GM21381 (cell line): ENCODE measurements at regions not wholly inside any gene's neighbourhood (a gene's known extent, or its start where the extent isn't known, plus 50 kb on each side); places are given as distances from the start of the nearest gene placed in this dataset.
"Not testable (repeated sequence)": the region's sequence is repeated elsewhere in the genome, so short reads cannot be mapped to it uniquely, and the experiment has no call there.

Source experiments
- ATAC-seq: cut with Tn5 transposase; IDR thresholded peaks from one replicate; pipeline ENCODE4 v1.9.1; 2021; ENCODE audit warnings: mild to moderate bottlenecking, moderate library complexity; ENCODE audit not compliant: unreplicated experiment

DNA sequence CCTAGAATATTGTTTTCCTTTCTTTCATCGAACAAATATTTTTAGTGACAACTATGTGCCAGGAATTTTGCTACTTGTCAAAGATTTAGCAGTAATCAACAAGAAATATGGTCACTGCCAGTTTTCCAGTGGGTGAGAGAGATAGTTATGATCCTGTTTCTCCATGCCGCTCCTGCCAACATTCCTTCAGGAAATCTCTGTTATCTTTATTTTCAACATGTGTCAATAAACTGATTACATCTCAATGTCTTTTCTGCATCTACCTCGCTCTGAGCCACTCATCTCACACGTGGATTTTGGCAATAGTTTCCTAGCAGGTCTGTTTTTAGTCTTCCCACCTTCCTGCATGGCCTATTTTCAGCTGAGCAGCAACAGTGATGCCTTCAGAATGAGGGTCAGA lies 650.0 kb upstream of the STXBP6 start:
- ATAC-seq: no peak

- no peak for ATAC-seq
These were observed 648.2 kb upstream of the STXBP6 start for GRCh38 chr14:25698111-25698510.

DNA sequence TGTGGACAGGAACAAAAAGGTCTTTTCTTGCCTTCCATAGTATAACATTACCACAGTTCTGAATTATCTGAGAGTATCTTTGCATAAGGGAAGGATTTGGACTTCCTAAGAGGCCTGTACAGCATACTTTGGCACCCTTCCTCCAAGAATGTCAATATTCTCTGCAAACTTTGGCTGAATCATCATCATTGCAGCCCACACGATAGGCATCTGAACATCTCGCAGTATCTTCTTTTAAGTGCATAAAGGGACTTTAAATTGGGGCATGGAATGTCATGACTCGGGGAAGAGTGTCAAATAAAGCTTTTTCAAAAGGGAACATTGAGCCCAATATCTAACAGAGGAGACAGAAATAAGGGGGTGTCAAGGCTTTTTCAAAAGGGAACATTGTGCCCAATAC lies 646.2 kb upstream of the STXBP6 start:
- no peak for ATAC-seq

- ATAC-seq: no peak
These were observed 635.1 kb upstream of the STXBP6 start for GRCh38 chr14:25685004-25685403.

DNA sequence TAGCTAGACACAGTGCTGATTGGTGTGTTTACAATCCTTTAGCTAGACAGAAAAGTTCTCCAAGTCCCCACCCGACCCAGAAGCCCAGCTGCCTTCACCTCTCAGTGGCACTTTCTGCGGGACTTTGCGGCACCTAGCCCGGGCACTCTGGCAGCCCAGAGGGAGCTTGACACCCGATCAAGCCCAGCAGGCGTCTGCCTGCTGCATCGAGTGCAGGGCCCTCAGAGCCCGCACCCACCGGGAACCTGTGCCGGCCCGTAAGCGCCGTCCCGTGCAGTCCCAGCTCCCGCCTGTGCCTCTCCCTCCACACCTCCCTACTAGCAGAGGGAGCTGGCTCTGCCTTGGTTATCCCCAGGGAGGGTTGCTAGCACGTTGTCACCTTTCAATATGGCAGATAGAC lies 631.0 kb upstream of the STXBP6 start:
- no peak for ATAC-seq

DNA sequence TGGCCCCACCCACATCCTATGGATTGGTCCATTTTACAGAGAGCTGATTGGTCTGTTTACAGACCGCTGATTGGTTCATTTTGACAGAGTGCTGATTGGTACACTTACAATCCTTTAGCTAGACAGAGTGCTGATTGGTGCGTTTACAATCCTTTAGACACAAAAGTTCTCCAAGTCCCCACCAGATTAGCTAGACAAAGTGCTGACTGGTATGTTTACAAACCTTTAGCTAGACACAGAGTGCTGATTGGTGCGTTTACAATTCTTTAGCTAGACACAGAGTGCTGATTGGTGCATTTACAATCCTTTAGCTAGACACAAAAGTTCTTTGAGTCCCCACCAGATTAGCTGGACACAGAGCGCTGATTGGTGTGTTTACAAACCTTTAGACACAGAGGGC lies 630.6 kb upstream of the STXBP6 start:
- ATAC-seq: not testable (repeated sequence)

DNA sequence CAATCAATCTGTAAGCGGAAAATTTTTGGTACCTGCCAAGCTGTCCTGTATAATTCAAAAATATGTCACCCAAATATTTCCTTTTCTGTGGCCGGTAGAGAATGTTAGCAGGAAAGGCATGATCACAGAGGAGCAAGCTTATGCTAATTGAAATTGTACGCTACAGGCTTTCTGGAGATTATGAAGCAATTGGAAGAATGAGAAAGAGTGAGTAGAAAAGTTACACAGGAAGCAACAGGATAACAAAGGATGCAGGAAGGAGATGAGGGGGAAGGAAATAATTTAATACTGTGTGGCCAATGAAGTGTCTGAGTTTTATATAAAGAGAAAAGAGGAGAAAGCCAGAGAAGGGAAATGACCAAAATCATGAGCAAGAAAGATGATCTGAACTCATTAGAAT lies 627.2 kb upstream of the STXBP6 start:
- no peak for ATAC-seq

DNA sequence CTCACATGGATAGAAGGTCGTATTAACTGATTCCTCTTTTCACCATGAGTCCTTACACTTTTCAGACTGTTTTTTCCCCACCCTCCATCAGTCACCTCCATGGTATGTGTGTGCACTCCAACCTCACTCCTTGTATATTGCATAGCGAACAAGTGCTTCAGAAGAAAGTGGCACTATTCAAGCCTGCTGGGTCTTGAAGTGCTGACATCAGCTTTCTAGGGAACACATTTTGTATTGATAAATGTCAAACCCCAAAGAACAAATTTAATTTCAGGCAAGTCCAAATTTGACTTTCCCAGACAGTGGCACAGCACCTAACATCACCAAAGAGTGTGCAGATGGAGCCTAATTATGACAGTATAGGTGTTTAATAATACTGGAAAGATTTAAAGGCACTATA lies 617.4 kb upstream of the STXBP6 start:
- ATAC-seq: no peak

DNA sequence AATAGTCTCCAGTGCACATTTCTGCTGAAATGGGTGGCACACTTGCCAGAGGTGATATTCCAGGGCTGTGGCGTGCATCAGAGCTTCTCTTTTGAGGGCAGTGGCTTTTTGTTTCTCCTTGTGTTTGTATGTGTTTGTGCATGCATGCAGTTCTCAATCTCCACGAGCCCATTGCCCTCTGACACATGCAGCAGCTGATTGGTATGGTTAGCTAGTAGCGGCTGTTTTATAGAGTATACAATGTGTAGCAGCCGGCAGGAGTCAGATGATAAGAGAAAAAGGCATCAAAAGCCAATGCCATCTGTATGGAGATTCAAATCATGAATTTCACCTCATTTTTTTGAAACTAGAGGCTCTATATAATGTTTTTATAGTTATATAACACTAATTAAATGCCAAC lies 616.9 kb upstream of the STXBP6 start:
- no peak for ATAC-seq

DNA sequence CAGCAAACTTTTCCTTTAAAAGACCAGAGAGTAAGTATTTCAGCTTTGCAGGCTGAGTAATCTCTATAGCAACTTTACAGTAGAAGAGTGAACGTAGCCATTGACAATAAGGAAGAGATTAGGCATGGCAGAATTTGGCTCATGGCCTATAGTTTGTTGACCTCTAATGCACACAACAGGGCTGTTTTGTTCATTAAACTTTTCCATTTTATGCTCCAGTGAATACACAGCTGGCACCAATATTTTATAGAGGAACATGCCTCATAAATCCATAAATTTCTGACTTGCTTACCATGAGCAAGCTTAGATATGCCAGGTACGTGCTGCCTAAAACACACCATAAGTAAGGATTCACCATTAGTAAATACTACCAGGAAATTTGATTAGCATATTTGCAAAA lies 609.0 kb upstream of the STXBP6 start:
- ATAC-seq: no peak

- no peak for ATAC-seq
These were observed 580.5 kb upstream of the STXBP6 start for GRCh38 chr14:25630447-25630846.

DNA sequence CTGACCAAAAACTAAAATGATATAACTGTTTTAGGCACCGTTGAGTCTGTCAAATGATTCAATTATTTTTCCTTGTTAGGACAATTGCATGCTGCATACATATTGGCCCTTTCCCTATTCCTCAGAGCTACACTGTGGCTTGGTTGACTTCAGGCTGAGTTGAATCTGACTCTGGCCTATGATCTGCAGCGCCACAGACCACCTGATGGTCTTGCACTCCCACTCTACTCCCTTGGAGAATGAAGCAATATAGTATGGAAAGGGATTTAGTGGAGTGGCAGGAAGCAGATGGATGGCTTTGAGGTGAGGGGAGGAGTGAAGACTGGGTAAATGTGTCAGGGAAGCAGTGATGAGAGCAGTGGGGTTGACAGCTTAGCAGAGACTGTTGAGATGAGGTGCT lies 579.0 kb upstream of the STXBP6 start:
- no peak for ATAC-seq

- ATAC-seq: no peak
These were observed 578.4 kb upstream of the STXBP6 start for GRCh38 chr14:25628390-25628789.

DNA sequence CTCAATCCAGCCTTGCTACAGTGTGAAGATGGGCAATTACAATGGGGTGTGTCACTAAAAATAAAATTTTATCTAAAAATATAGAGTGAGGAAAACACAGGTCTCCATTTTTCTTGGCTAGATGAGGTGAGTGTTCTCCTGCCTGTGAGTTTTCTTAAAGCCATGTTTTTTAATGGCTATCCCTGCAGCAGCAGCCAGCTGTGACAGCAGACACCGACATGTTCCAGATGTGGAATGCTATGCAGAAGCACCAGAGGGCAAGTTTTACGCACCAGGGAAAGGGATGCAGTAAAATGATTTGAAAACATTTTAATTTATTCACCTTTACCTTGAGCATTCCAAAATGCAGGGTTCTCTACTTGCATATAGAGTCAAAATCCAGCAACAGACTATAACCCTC lies 577.0 kb upstream of the STXBP6 start:
- no peak for ATAC-seq

- ATAC-seq: no peak
These were observed 572.8 kb upstream of the STXBP6 start for GRCh38 chr14:25622763-25623162.

GRCh38 chr14:25620515-25620914 lies 570.6 kb upstream of the STXBP6 start:
- no peak for ATAC-seq

- ATAC-seq: no peak
These were observed 565.2 kb upstream of the STXBP6 start for GRCh38 chr14:25615174-25615573.

DNA sequence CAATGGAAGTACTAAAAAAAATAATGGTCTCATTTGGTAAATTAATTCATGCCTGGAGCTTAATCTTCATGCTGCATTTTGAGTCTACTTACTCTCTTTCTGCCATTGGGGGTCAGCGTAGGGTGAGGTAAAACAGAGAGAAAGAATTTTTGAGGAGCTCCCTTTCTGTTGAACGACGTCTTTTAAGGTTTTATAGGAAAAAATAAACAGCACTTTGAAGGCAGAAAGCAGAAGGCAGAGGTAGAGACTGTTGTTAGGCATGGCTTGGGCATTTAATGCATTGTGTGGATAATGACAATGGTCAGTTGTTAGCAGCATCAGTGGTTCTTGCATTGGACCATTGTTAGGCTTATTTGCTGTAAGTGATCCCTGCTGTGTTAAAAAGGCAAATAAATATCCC lies 557.2 kb upstream of the STXBP6 start:
- ATAC-seq: no peak

DNA sequence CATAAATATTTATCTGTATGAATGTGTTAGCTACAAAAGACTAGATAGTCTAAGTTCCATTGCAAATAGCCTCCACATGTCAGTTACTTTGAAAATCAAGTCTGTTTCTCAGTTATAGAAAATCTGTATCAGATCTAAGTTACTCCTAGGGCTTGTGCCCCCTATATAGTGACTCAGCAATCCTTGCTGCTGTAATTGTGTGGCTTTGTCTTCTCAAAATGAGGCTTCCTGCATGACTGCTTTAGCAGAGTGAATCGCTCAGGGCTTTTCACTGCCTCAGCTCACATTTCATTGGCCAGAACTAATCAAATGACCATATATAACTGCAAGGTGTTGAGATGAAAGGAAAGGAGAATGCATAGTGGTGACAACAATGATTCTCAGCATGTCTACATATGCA lies 552.2 kb upstream of the STXBP6 start:
- no peak for ATAC-seq

- ATAC-seq: no peak
These were observed 538.8 kb upstream of the STXBP6 start for GRCh38 chr14:25588751-25589150.

- ATAC-seq: no peak
These were observed 524.8 kb upstream of the STXBP6 start for GRCh38 chr14:25574628-25575325.

DNA sequence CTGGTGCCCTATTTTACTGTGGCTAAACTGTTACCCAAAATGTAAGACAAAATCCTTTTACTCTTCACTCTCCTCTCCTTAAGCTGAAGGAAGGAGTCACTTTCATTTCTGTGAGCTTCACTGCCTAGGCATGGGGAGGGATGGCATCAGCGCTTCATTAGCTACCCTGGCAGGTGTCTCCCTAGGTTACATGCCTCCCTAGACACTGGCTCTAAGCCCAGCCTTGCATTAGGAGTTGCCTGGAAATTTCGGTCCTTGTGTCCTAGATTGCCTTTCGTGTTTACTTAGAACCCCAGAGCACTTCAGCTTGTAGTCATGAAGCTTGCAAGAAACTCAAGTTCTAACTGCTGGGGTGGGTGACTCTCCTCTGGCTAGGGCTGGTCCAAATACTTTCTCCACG lies 520.5 kb upstream of the STXBP6 start:
- ATAC-seq: no peak

DNA sequence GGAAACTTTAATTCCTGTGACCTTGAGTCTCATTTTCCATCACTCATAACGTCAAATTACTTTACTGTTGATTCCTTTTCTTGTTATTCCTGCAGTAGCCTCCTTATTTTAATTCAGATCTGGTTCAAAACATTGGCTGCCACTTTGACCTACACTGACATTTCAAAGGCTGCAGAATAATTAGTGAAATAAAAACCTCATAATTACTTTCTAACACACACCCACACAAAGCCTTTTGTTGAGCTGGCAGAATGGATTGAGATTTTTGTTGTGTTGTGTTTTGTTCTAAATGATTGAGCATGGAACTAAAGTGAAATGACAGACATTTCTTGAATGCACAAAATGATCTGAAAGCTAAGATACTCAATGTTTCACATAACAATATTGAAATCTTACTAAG lies 507.5 kb upstream of the STXBP6 start:
- ATAC-seq: no peak
